GM18519 (cell line): ENCODE measurements at regions not wholly inside any gene's neighbourhood (a gene's known extent, or its start where the extent isn't known, plus 50 kb on each side); places are given as distances from the start of the nearest gene placed in this dataset.

Experiments used
- ATAC-seq: cut with Tn5 transposase; IDR thresholded peaks from one replicate; pipeline ENCODE4 v1.9.1; 2021; ENCODE audit warnings: mild to moderate bottlenecking, moderate library complexity; ENCODE audit not compliant: unreplicated experiment, low FRiP score

DNA sequence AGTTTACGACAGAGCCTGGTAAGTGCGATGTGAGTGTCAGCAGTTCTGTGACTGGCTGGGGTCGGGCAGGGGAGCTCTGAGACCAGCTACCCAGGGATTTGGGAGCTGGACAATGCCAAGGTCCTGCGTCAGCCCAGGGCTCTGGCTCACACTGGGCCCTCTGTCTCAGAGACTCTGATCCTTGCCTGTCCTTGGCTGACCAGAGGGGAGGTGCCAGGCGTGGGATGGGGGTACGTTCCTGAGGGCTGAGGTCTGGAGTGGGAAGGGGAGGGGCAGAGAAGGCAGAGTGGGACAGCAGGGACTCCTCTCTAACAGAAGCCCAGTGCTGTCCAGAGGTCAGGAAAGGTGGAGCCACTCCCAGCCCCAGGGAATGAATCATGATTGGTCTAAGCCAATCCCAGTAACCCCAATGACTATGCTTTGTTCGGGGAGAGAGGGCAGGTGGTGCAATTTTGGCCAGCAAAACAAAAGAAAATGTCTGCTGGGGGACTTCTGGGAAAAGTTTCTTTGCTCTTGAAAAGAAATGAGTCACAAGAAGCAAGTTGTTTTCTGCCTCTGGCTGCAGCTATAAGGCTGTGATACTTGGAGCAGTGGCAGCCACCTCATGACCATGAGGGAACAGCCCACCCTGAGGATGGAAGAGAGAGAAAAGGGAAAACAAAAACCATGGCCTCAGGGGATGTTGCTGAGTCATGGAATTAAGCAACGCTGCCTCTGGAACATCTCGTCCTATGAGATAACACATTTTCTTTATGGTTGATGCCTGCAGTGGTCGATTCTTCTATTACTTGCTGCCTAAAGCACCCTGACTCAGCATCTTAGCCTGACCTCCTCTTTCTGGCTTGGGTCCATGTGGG lies 108.3 kb downstream of the CHST1 start:
- ATAC-seq: no peak

DNA sequence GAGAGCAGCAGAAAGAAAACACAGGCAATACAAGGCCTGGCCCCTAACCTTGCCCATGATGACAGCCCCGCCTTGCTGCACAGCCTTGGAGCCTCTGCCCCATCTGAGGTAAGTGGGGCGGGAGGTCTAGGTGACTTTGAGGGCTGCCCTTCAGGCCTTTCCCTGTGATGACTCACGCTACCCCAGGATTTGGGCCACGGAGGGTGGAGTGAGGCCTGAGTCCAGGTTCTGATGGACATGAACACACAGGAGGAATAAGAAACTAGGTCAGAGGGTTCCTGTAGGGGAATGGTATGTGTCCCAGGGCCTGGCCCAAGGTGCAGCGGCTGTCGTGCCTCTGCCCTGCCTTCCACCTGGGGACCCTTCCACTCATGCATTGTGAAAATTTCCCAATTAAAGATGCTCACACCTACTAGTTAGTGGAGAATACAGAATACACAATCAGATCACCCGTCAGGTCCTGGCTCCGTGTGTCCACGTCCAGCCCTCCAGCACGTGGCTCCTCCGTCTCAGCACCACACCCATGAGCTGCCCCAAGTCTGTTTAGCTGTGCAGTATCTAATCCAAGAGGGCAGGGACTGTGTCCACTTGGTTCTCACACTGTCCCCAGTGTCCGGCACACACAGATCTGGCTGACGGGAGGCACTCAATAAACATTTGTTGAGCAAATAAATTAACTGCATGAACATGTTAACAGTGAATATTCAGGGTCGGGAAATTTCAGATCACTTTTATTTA lies 111.0 kb downstream of the CHST1 start:
- ATAC-seq: no peak

GRCh38 chr11:45553383-45553936 lies 112.0 kb downstream of the CHST1 start:
- ATAC-seq: no peak

- ATAC-seq: no peak
Observed at GRCh38 chr11:45551191-45551713, 114.2 kb downstream of the CHST1 start.

GRCh38 chr11:45549257-45549656 lies 116.2 kb downstream of the CHST1 start:
- ATAC-seq: no peak

GRCh38 chr11:45546366-45546765 lies 119.1 kb downstream of the CHST1 start:
- ATAC-seq: no peak

DNA sequence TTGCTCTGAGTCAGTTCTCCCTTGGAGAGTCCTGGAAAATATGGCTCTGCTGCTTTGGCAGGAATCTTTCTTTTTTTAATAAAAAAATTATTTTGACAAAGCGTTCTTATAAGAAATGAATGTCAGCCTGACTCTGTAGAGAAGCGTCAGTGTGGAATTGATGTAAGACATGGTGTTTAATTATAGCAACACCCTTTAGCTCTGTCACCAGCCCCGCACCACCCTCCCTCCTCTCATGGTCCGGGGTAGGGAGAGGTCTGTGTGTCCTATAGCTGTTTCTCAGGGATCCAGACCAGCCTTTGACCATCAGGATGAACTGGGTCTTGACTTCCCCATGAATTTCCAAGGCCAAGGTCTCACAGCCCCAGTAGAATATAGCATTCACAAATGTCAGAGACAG lies 120.6 kb downstream of the CHST1 start:
- ATAC-seq: no peak

DNA sequence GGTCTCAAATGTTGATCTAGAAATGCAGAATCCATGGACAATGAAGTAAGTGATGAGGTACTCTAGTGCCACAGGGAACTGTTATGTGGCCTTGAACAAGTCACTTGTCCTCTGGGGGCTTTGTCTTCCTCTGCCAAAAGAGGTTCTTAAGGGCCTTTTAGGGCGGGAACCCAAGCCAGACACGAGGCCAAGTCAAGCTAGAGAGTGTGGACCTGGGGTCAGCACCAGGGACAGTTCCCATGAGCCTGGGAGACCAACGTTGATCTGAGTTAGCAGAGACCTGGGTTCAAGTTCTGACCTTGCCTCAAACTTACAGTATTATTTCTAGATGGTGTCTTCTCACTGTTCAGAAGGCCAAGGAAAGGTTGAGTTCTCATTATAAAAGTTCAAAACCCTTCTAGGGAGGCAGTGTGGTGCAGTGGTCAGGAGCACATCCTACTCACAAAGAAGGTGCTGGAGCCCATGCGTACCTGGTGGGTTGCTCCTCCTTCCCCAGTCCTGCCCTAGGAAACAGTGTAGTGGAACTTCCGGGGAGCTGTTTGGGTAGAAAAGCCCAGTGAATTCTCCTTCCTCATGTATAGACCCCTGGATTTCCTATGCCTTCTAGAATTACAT lies 121.5 kb downstream of the CHST1 start:
- ATAC-seq: no peak

DNA sequence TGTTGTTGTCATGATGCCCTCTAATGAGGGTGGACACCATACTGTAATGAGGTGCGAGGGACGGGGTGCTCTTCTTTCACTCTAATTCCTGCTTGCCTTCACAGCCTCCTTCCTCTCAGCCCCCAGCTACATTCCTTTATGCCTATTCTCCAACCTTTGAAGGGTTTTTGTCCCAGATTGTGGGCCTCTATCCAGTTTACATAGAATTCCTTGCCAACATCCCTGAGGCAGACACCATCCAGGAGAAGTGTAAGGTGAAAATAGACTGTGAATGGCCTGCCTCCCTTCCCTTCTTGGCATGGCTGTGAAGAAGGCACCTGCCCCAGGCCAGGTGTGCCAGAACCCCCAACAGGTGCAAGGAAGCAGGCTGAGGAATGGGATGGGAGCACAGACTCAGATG lies 122.3 kb downstream of the CHST1 start:
- ATAC-seq: no peak

- no peak for ATAC-seq
Observed at GRCh38 chr11:45541693-45542434, 123.6 kb downstream of the CHST1 start.

GRCh38 chr11:45538939-45539338 lies 126.5 kb downstream of the CHST1 start:
- ATAC-seq: no peak

- no peak for ATAC-seq
Observed at GRCh38 chr11:45538363-45538762, 127.1 kb downstream of the CHST1 start.

DNA sequence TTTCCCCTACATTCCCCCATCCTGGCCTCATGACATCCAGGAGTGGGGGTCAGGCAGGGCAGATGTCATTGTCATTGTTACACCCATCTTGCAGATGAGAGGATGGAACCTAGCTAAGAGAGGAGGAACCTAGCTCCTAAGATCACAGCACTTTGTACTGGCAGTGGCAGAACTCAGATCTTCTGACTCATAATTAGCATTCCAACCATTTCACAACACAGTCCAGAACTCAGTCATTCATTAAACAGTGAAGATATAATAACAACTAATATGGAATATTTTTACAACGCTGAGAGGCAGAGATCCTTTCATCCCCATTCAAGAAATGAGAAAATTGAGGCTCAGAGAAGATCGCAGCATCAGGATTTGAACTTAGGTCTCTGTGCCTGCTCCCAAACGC lies 127.8 kb downstream of the CHST1 start:
- no peak for ATAC-seq

- no peak for ATAC-seq
Observed at GRCh38 chr11:45535033-45535432, 130.4 kb downstream of the CHST1 start.

- ATAC-seq: no peak
Observed at GRCh38 chr11:45534132-45534531, 131.3 kb downstream of the CHST1 start.

DNA sequence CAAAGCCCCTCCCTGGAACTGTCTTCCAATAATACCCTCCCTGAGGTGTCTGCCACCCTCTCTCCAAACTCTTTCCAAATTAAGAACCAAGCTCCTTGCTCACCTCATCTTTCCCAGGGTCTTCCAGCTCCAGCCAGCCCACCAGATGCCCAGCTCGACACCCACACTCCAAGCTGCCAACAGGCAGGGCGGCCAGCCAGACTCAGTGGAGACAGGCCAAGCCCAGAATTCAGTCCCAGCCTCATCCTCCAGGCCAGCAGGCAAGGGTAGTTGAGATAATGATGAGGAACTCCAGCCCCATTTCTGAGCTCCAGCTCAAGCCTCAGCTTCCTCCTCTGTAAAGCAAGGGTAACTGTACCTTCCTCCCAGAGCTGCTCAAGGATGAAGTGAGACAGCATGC lies 132.9 kb downstream of the CHST1 start:
- no peak for ATAC-seq

DNA sequence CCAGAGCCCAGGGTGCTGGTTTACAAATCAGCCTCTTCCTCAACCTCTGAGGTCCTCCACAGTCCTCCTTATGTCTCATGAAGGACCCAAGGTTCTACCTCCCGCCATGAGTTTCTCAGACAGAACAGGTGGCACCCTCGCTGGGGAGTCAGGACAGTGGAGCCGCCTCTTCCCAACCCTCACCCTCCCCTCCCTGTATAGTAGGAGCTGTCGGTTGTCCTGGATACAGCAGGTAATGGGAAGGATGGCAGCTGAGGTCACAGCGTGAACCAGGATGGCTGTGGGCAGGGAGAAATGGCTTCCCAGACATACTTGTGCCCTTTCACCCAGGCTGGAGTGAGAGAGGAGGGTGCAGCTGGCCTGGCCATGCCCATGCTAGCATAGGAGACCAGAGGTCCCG lies 134.6 kb downstream of the CHST1 start:
- no peak for ATAC-seq

- ATAC-seq: no peak
Observed at GRCh38 chr11:45530111-45530510, 135.3 kb downstream of the CHST1 start.

DNA sequence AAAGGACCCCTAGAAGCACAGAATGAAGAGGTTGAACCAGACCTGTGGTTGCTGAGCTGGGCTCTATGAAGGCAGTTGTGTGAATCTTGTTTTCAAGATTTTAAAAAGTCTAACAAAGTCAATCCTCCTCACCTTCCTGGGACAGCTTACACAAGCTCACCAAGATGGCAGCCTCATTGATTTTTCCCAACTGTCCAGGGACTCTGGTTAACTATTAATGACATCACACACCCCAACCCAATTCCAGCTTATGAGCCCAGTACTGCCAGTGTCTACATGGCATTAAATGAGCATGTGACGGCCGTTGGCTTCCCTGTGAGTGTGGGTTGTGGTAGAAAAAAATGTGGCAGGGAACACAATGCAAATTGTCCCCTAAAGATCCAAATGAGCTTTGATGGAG lies 137.0 kb downstream of the CHST1 start:
- no peak for ATAC-seq

DNA sequence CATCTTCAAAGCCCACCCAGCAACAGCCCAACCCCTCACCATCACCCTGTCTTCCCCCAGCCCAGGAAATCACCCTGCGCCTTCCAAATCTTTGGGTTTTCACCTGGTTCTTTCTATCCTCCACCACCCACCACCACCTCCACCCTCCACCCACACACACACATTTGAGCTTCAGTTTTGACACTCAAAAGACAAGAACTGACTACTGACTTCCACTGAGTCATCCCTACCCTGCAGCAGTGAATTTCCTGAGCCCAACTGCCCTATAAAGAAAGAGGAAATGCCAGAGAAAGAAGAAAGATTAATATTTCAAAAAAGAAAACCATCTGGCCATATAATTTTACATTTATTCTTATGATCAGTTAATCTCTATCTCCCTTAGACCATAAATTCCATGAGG lies 137.5 kb downstream of the CHST1 start:
- no peak for ATAC-seq
